ENCODE measurements at regions not wholly inside any gene's neighbourhood (a gene's known extent, or its start where the extent isn't known, plus 50 kb on each side); places are given as distances from the start of the nearest gene placed in this dataset.

DNA sequence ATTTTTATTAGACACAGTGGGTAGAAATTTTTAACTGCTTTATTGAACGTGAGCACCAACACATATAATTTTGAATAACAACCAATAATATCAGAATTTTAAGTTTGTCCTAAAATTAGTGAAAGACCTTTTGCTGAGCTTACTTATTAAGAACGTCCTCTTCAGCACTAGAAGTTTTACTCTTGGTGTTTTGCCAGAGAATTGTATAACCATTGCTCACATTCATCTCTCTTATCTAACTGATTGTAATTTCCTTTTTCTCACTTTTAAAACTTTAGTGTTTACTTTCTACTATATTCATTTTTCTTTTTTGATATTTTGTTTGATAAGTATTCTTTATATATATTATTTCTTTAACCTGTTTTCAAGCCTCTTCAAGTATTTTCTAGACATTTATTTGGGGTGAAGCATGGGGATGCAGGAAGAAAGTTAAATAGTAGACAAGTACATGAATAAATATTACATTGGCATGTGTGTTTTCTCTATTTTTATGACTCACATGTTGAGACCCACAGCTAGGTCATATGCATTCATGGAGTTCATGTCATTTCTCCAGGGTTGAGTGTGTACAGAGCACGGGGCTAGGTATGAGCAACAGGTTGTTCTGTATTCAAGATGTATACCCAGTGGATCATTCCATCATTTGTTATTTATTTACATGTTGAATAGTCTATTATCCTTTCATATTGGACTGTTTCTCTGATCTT, 90.6 kb downstream of the ATP6V1G3 start:
- no TSS peak for BruUV-seq (replicated peaks)
- ATAC-seq: no peak

GRCh38 chr1:198449261-198449660, 91.2 kb downstream of the ATP6V1G3 start:
- no peaks in the 10 kb centered on the region for H4K20me1 ChIP-seq (ENCODE audit: insufficient read depth)
- no peaks in the 10 kb centered on the region for H3K27me3 ChIP-seq (ENCODE audit: insufficient read depth, low read length)
- no peaks in the 10 kb centered on the region for H3K79me2 ChIP-seq (ENCODE audit: insufficient read depth, low read length)
- ChIA-PET CTCF (no interaction called here), POLR2A (no interaction called here), RAD21 (ENCODE audit: low non-redundant PET in 1 of 2, low total read pairs in 2 of 2, uncharacterized antibody in 2 of 2, unreplicated experiment in 2 of 2) (no interaction called here)
- H3K4me2 ChIP-seq (ENCODE audit: low read length): peak overlapping the region; percentile 58
- H2AFZ ChIP-seq (ENCODE audit: low read depth, low read length, poor library complexity, severe bottlenecking): peak overlapping the region; percentile 62
- no peaks in the 10 kb centered on the region for H3K9me2 ChIP-seq (ENCODE audit: insufficient read depth)
- H3K27ac ChIP-seq (ENCODE audit: low read depth, low read length): no peak overlapping the region
- no peak overlapping the region for H3K9ac ChIP-seq (ENCODE audit: low read length)
- H3K4me3 ChIP-seq (replicated peaks in 1 of 2; ENCODE audit: low read depth in 1 of 2, low read length in 2 of 2): no peak overlapping the region
- DNase-seq (ENCODE audit: low read depth, low spot score): no peak
- intact Hi-C loops (cut with micrococcal nuclease): no loop called here
- no peaks in the 10 kb centered on the region for H3K9me3 ChIP-seq (ENCODE audit: control insufficient read depth in 1 of 2, insufficient read depth in 1 of 2, low read depth in 1 of 2, low read length in 2 of 2)
- no TSS peak for BruUV-seq (replicated peaks)
- ATAC-seq: peak; percentile 67
- H3K36me3 ChIP-seq (ENCODE audit: control insufficient read depth in 1 of 2, insufficient read depth in 2 of 2, low read length in 2 of 2): no peaks in the 10 kb centered on the region
- peaks cover 0 to 21% of the 10 kb centered on the region in 2 experiments; a peak in 2 of 4 replicates for H3K4me1 ChIP-seq (ENCODE audit: control insufficient read depth in 1 of 2, insufficient read depth in 2 of 2, low read length in 2 of 2)
- TF ChIP-seq, protein P1, sequence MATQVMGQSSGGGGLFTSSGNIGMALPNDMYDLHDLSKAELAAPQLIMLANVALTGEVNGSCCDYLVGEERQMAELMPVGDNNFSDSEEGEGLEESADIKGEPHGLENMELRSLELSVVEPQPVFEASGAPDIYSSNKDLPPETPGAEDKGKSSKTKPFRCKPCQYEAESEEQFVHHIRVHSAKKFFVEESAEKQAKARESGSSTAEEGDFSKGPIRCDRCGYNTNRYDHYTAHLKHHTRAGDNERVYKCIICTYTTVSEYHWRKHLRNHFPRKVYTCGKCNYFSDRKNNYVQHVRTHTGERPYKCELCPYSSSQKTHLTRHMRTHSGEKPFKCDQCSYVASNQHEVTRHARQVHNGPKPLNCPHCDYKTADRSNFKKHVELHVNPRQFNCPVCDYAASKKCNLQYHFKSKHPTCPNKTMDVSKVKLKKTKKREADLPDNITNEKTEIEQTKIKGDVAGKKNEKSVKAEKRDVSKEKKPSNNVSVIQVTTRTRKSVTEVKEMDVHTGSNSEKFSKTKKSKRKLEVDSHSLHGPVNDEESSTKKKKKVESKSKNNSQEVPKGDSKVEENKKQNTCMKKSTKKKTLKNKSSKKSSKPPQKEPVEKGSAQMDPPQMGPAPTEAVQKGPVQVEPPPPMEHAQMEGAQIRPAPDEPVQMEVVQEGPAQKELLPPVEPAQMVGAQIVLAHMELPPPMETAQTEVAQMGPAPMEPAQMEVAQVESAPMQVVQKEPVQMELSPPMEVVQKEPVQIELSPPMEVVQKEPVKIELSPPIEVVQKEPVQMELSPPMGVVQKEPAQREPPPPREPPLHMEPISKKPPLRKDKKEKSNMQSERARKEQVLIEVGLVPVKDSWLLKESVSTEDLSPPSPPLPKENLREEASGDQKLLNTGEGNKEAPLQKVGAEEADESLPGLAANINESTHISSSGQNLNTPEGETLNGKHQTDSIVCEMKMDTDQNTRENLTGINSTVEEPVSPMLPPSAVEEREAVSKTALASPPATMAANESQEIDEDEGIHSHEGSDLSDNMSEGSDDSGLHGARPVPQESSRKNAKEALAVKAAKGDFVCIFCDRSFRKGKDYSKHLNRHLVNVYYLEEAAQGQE (IDR thresholded peaks at IDR 0.05; ENCODE audit: low read depth): no peak
- no peak for TF ChIP-seq EZH2phosphoT487 (IDR thresholded peaks at IDR 0.05; ENCODE audit: borderline replicate concordance)
- TF ChIP-seq ELF1 (IDR thresholded peaks at IDR 0.05; ENCODE audit: borderline replicate concordance, low read depth): no peak
- TF ChIP-seq ZFX (IDR thresholded peaks at IDR 0.05): no peak
- TF ChIP-seq, protein P2, sequence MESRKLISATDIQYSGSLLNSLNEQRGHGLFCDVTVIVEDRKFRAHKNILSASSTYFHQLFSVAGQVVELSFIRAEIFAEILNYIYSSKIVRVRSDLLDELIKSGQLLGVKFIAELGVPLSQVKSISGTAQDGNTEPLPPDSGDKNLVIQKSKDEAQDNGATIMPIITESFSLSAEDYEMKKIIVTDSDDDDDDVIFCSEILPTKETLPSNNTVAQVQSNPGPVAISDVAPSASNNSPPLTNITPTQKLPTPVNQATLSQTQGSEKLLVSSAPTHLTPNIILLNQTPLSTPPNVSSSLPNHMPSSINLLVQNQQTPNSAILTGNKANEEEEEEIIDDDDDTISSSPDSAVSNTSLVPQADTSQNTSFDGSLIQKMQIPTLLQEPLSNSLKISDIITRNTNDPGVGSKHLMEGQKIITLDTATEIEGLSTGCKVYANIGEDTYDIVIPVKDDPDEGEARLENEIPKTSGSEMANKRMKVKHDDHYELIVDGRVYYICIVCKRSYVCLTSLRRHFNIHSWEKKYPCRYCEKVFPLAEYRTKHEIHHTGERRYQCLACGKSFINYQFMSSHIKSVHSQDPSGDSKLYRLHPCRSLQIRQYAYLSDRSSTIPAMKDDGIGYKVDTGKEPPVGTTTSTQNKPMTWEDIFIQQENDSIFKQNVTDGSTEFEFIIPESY (IDR thresholded peaks at IDR 0.05; ENCODE audit: extremely low read depth, insufficient replicate concordance, low read length): no peak
- no peak for TF ChIP-seq POLR2AphosphoS5 (IDR thresholded peaks at IDR 0.05; ENCODE audit: low read depth, low read length)
- no peak for TF ChIP-seq SIN3A (IDR thresholded peaks at IDR 0.05; ENCODE audit: low read depth)
- TF ChIP-seq TCF7L2 (IDR thresholded peaks at IDR 0.05; ENCODE audit: borderline replicate concordance, extremely low read depth, insufficient read depth, insufficient read length): no peak
- TF ChIP-seq EZH2 (IDR thresholded peaks at IDR 0.05): no peak
- TF ChIP-seq, protein P3, sequence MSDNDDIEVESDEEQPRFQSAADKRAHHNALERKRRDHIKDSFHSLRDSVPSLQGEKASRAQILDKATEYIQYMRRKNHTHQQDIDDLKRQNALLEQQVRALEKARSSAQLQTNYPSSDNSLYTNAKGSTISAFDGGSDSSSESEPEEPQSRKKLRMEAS (IDR thresholded peaks at IDR 0.05): no peak
- TF ChIP-seq ZNF274 (IDR thresholded peaks at IDR 0.05; ENCODE audit: low read depth, low read length): no peak
- TF ChIP-seq JUND (IDR thresholded peaks at IDR 0.05): no peak
- TF ChIP-seq SRF (IDR thresholded peaks at IDR 0.05; ENCODE audit: low read depth): no peak

More for the DNA sequence above, 90.6 kb downstream of the ATP6V1G3 start:
- peak overlapping the region; percentile 58 for H3K4me2 ChIP-seq (ENCODE audit: low read length)
- CTCF ChIA-PET: no interaction called here
- POLR2A ChIA-PET: no interaction called here
- no peak overlapping the region for H3K9ac ChIP-seq (ENCODE audit: low read length)
- TF ChIP-seq SIN3A (IDR thresholded peaks at IDR 0.05; ENCODE audit: low read depth): no peak
- TF ChIP-seq ZFX (IDR thresholded peaks at IDR 0.05): no peak
- TF ChIP-seq SP1 (IDR thresholded peaks at IDR 0.05; ENCODE audit: low read depth): no peak
- TF ChIP-seq, protein P4, sequence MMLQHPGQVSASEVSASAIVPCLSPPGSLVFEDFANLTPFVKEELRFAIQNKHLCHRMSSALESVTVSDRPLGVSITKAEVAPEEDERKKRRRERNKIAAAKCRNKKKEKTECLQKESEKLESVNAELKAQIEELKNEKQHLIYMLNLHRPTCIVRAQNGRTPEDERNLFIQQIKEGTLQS (IDR thresholded peaks at IDR 0.05): no peak
- H2AFZ ChIP-seq (ENCODE audit: low read depth, low read length, poor library complexity, severe bottlenecking): peak overlapping the region; percentile 62
- H3K9me3 ChIP-seq (ENCODE audit: control insufficient read depth in 1 of 2, insufficient read depth in 1 of 2, low read depth in 1 of 2, low read length in 2 of 2): no peaks in the 10 kb centered on the region
- no peak for DNase-seq (ENCODE audit: low read depth, low spot score)
- no peaks in the 10 kb centered on the region for H4K20me1 ChIP-seq (ENCODE audit: insufficient read depth)
- H3K36me3 ChIP-seq (ENCODE audit: control insufficient read depth in 1 of 2, insufficient read depth in 2 of 2, low read length in 2 of 2): no peaks in the 10 kb centered on the region
- intact Hi-C loops (cut with micrococcal nuclease): no loop called here
- H3K27me3 ChIP-seq (ENCODE audit: insufficient read depth, low read length): no peaks in the 10 kb centered on the region
- H3K27ac ChIP-seq (ENCODE audit: low read depth, low read length): no peak overlapping the region
- peaks cover 0 to 19% of the 10 kb centered on the region in 2 experiments; a peak in 2 of 4 replicates for H3K4me1 ChIP-seq (ENCODE audit: control insufficient read depth in 1 of 2, insufficient read depth in 2 of 2, low read length in 2 of 2)
- H3K9me2 ChIP-seq (ENCODE audit: insufficient read depth): no peaks in the 10 kb centered on the region
- RAD21 ChIA-PET (ENCODE audit: low non-redundant PET in 1 of 2, low total read pairs in 2 of 2, uncharacterized antibody in 2 of 2, unreplicated experiment in 2 of 2): no interaction called here
- H3K79me2 ChIP-seq (ENCODE audit: insufficient read depth, low read length): no peaks in the 10 kb centered on the region
- no peak overlapping the region for H3K4me3 ChIP-seq (replicated peaks in 1 of 2; ENCODE audit: low read depth in 1 of 2, low read length in 2 of 2)
